ENCODE measurements at regions not wholly inside any gene's neighbourhood (a gene's known extent, or its start where the extent isn't known, plus 50 kb on each side); places are given as distances from the start of the nearest gene placed in this dataset.
"Not testable (repeated sequence)": the region's sequence is repeated elsewhere in the genome, so short reads cannot be mapped to it uniquely, and the experiment has no call there.

GRCh38 chr1:245036102-245036501, 118.7 kb upstream of the KIF26B start:
- no peak for DNase-seq (ENCODE audit: low read depth in 4 of 4, low spot score in 3 of 4)

GRCh38 chr1:245031041-245031440, 123.7 kb upstream of the KIF26B start:
- DNase-seq (ENCODE audit: low read depth in 4 of 4, low spot score in 3 of 4) = no peak

- no peak for DNase-seq (ENCODE audit: low read depth in 4 of 4, low spot score in 3 of 4)
These were observed 128.5 kb upstream of the KIF26B start for GRCh38 chr1:245026247-245026646.

- DNase-seq (ENCODE audit: low read depth in 4 of 4, low spot score in 3 of 4) = no peak
These were observed 129.3 kb upstream of the KIF26B start for GRCh38 chr1:245025525-245025924.

GRCh38 chr1:245023222-245023621, 131.6 kb upstream of the KIF26B start:
- DNase-seq (ENCODE audit: low read depth in 4 of 4, low spot score in 3 of 4) = no peak

GRCh38 chr1:245019910-245020486, 134.8 kb upstream of the KIF26B start:
- DNase-seq (ENCODE audit: low read depth in 4 of 4, low spot score in 3 of 4) = no peak

- no peak for DNase-seq (ENCODE audit: low read depth in 4 of 4, low spot score in 3 of 4)
These were observed 138.1 kb upstream of the KIF26B start for GRCh38 chr1:245016700-245017099.

GRCh38 chr1:245015031-245015430, 139.8 kb upstream of the KIF26B start:
- DNase-seq (ENCODE audit: low read depth in 4 of 4, low spot score in 3 of 4) = no peak

GRCh38 chr1:245014247-245015029, 140.3 kb upstream of the KIF26B start:
- no peak for DNase-seq (ENCODE audit: low read depth in 4 of 4, low spot score in 3 of 4)

- no peak for DNase-seq (ENCODE audit: low read depth in 4 of 4, low spot score in 3 of 4)
These were observed 144.7 kb upstream of the KIF26B start for GRCh38 chr1:245010018-245010614.

GRCh38 chr1:245008761-245009160, 144.4 kb upstream of the HNRNPU start:
- DNase-seq (ENCODE audit: low read depth in 4 of 4, low spot score in 3 of 4) = no peak

GRCh38 chr1:245007852-245008251, 143.5 kb upstream of the HNRNPU start:
- DNase-seq (ENCODE audit: low read depth in 4 of 4, low spot score in 3 of 4) = no peak

- DNase-seq (ENCODE audit: low read depth in 4 of 4, low spot score in 3 of 4) = no peak
These were observed 138.9 kb upstream of the HNRNPU start for GRCh38 chr1:245003246-245003645.

- no peak for DNase-seq (ENCODE audit: low read depth in 4 of 4, low spot score in 3 of 4)
These were observed 136.9 kb upstream of the HNRNPU start for GRCh38 chr1:245001252-245001651.

GRCh38 chr1:245000872-245001188, 136.5 kb upstream of the HNRNPU start:
- no peak for DNase-seq (ENCODE audit: low read depth in 4 of 4, low spot score in 3 of 4)

GRCh38 chr1:244999644-245000043, 135.3 kb upstream of the HNRNPU start:
- DNase-seq (ENCODE audit: low read depth in 4 of 4, low spot score in 3 of 4) = not testable (repeated sequence)

- DNase-seq (ENCODE audit: low read depth in 4 of 4, low spot score in 3 of 4) = no peak
These were observed 134.5 kb upstream of the HNRNPU start for GRCh38 chr1:244998717-244999346.

GRCh38 chr1:244995602-244996400, 131.5 kb upstream of the HNRNPU start:
- DNase-seq (ENCODE audit: low read depth in 4 of 4, low spot score in 3 of 4) = no peak

GRCh38 chr1:244992833-244993232, 128.5 kb upstream of the HNRNPU start:
- no peak for DNase-seq (ENCODE audit: low read depth in 4 of 4, low spot score in 3 of 4)

GRCh38 chr1:244989813-244990212, 125.5 kb upstream of the HNRNPU start:
- DNase-seq (ENCODE audit: low read depth in 4 of 4, low spot score in 3 of 4) = no peak

GRCh38 chr1:244988521-244988920, 124.2 kb upstream of the HNRNPU start:
- no peak for DNase-seq (ENCODE audit: low read depth in 4 of 4, low spot score in 3 of 4)
